ENCODE measurements at regions not wholly inside any gene's neighbourhood (a gene's known extent, or its start where the extent isn't known, plus 50 kb on each side); places are given as distances from the start of the nearest gene placed in this dataset.

DNA sequence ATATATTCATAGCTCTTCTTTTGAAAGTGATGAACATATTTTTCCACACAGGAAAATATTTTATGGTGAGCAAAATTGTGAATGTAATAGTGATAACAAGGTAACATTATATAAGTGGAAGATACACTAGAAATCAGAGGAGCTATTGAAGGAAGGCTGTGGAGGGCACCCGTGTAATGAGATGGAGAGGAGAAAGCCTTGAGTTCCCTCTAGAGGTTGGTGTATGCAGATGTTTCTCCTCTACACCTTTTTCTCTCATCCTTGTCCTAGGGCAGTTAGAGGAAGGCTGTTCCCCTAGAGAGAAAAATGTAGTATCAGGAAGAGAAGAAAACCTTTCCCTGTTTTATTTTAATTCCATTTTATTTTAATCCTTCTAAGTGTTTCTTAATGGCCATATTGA is 54.6 kb upstream of the NRG3 start:
- Mint-ChIP-seq H3K9me3 (ENCODE audit: unreplicated experiment) (peaks cover 9% of the 10 kb centered on the region), H3K4me1 (ENCODE audit: low read depth, unreplicated experiment) (no peaks in the 10 kb centered on the region), H3K4me3 (ENCODE audit: unreplicated experiment) (no peak overlapping the region), H3K36me3 (ENCODE audit: insufficient read depth, unreplicated experiment) (no peaks in the 10 kb centered on the region), H3K27me3 (ENCODE audit: insufficient read depth, unreplicated experiment) (no peaks in the 10 kb centered on the region), H3K27ac (ENCODE audit: unreplicated experiment) (no peak overlapping the region)
- no peaks in the 10 kb centered on the region for H3K4me1 ChIP-seq
- no peak overlapping the region for H3K4me3 ChIP-seq (ENCODE audit: low read depth, low read length)
- H3K27me3 ChIP-seq (replicated peaks; ENCODE audit: control insufficient read depth, insufficient read depth, low read length) = no peaks in the 10 kb centered on the region
- peak in 1 of 2 experiments; percentile 14 for DNase-seq
- no TSS peak for BruUV-seq (replicated peaks)
- TF ChIP-seq, protein P1, sequence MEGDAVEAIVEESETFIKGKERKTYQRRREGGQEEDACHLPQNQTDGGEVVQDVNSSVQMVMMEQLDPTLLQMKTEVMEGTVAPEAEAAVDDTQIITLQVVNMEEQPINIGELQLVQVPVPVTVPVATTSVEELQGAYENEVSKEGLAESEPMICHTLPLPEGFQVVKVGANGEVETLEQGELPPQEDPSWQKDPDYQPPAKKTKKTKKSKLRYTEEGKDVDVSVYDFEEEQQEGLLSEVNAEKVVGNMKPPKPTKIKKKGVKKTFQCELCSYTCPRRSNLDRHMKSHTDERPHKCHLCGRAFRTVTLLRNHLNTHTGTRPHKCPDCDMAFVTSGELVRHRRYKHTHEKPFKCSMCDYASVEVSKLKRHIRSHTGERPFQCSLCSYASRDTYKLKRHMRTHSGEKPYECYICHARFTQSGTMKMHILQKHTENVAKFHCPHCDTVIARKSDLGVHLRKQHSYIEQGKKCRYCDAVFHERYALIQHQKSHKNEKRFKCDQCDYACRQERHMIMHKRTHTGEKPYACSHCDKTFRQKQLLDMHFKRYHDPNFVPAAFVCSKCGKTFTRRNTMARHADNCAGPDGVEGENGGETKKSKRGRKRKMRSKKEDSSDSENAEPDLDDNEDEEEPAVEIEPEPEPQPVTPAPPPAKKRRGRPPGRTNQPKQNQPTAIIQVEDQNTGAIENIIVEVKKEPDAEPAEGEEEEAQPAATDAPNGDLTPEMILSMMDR (IDR thresholded peaks at IDR 0.05; ENCODE audit: insufficient read depth in 1 of 2, low read depth in 1 of 2, low read length in 1 of 2, severe bottlenecking in 1 of 2, unreplicated experiment in 1 of 2) = peak; percentile 28 to 50
- ChIA-PET POLR2A (no interaction called here), CTCF (interaction anchor here (0.5 to 1.0 kb wide), 3 partner anchors 149 to 641 kb away, joined by 3 to 8 read pairs (median 3); no protein-coding TSS in a partner anchor)
- intact Hi-C loops (cut with micrococcal nuclease; ENCODE audit: unreplicated experiment) = loop anchor here (1.0 kb wide), 2 partner anchors 135 to 406 kb away; no protein-coding TSS in a partner anchor
- no peaks in the 10 kb centered on the region for H3K36me3 ChIP-seq (ENCODE audit: control insufficient read depth, insufficient read depth, low read length)
- no peaks in the 10 kb centered on the region for H3K9me3 ChIP-seq
